Esophagus squamous epithelium (tissue), 4 donors: ENCODE measurements at regions not wholly inside any gene's neighbourhood (a gene's known extent, or its start where the extent isn't known, plus 50 kb on each side); places are given as distances from the start of the nearest gene placed in this dataset.

Source experiments
- POLR2A ChIP-seq, 4 donors: fragments of 450-650 bp; IDR thresholded peaks; one replicate each; pipeline ENCODE4 v1.6.1; 2017; ENCODE audit warnings: antibody characterized with exemption in 4 of 4, mild to moderate bottlenecking in 4 of 4, moderate library complexity in 3 of 4
- TF ChIP-seq, protein P1 (sequence below), 6 experiments: fragments of 450-650 bp in 4 of 6; fragments of 200-600 bp in 2 of 6; sonication (generic) in 2 of 6; IDR thresholded peaks; one replicate each; pipeline ENCODE4 v1.5.1; 2016 to 2019; ENCODE audit warnings: antibody characterized with exemption in 6 of 6, mild to moderate bottlenecking in 4 of 6, moderate library complexity in 4 of 6

DNA sequence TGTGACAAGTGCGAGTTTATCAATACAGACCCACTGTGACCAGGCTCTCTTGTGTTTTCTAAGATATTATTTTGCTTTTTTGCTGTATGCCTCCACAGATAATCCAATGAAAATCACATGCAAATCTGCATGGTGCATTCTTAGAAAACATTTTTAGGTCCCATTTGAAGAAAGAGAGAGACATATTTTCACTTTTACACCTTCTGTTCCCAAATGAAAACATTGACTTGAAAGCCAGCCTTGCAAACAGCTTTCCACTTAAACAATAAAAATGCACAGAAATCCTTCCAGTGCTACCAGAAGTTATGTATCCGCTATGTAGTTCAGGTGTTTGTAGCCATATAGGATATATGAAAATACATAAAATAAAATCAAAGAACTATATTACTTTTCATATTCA is 618.0 kb downstream of the CDH26 start:
- TF ChIP-seq, protein P1, sequence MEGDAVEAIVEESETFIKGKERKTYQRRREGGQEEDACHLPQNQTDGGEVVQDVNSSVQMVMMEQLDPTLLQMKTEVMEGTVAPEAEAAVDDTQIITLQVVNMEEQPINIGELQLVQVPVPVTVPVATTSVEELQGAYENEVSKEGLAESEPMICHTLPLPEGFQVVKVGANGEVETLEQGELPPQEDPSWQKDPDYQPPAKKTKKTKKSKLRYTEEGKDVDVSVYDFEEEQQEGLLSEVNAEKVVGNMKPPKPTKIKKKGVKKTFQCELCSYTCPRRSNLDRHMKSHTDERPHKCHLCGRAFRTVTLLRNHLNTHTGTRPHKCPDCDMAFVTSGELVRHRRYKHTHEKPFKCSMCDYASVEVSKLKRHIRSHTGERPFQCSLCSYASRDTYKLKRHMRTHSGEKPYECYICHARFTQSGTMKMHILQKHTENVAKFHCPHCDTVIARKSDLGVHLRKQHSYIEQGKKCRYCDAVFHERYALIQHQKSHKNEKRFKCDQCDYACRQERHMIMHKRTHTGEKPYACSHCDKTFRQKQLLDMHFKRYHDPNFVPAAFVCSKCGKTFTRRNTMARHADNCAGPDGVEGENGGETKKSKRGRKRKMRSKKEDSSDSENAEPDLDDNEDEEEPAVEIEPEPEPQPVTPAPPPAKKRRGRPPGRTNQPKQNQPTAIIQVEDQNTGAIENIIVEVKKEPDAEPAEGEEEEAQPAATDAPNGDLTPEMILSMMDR (IDR thresholded peaks at IDR 0.05), result no peak
- TF ChIP-seq POLR2A (IDR thresholded peaks at IDR 0.05), result no peak
